Right lung (tissue), 2 donors: ENCODE measurements at regions not wholly inside any gene's neighbourhood (a gene's known extent, or its start where the extent isn't known, plus 50 kb on each side); places are given as distances from the start of the nearest gene placed in this dataset.
A peak's percentile ranks its signal among the peaks of the same experiment; 100 is the strongest.

Source experiments
- DNase-seq, 2 donors: peaks; one replicate each; pipeline ENCODE4 v3.0.0-alpha.2; 2013

DNA sequence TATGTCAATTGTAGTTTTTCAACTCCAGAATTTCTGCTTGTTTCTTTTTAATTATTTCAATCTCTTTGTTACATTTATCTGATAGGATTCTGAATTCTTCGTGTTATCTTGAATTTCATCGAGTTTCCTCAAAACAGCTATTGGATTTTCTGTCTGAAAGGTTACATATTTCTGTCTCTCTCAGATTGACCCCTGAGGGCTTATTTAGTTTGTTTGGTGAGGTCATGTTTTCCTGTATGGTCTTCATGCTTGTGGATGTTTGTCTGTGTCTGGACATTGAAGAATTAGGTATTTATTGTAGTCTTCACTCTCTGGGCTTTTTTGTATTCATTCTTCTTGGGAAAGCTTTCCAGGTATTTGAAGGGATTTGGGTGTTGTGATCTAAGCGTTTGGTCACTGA, 85.6 kb downstream of the SNAPC1 start:
- DNase-seq = no peak

DNA sequence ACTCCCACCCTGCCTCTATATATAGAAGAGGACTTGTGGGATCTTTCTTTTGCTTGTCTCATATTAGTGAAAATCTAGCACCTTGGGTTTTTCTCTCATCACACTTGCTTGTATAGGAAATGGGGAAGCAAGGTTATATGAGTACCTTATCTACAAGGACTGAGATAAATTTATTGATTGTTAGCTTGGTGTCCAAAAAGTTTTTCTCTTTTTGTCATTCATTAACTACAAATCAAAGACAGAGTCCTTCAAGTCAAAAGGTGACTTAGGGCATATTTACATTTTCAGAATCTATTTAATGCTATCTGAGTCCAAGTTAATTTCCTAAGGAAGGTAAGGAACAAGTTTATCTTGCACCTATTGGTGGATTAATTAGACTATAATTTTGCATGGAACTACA, 92.7 kb downstream of the SNAPC1 start:
- DNase-seq = no peak

DNA sequence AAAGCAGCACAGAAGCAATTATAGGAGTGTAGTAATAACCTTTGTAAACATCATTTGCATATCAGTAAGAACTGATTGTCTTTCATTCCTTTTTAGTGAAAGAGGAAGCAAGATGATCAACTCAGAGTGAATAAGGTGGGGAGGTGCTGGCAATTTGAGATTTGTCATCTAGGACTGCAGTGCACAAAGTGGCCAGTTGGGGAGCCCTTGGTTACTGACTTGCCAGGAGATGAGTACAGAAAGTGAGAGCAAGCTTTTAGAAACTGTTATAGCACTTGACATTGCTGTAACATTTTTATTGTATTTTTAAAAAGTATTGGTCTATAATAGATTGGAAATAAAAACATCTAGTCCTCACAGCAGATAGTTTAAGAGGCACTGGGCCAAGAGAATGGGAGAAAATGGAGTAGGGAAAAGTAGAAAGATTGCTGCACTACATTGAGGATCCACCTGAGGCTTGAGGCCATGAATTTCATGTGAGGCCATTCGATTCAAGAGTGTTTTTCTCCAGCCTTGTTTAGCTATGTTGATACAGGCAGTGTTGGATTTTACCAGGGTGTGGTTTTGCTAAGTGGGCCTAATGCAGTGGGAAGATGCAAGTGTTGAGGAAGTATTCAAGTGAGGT, 98.2 kb downstream of the SNAPC1 start:
- DNase-seq = no peak

DNA sequence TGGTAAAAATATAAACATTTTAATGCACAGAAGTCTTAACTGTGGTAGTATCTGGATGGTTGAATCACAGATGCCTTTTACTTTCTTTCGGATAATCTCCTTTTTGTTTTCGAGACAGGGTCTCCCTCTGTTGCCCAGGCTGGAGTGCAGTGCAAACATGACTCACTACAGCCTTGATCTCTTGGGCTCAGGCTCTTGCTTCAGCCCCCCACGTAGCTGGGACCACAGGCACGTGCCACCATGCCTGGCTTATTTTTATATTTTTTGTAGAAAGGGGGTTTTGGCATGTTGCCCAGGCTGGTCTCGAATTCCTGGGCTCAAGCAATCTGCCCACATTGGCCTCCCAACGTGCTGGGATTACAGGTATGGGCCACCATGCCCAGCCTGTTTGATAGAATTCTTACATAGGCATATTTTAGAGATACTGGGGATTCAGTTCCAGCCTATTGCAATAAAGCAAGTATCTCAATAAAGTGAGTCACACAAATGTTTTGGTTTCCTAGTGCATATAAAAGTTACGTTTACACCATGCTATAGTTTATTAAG, 99.2 kb downstream of the SNAPC1 start:
- DNase-seq = no peak

DNA sequence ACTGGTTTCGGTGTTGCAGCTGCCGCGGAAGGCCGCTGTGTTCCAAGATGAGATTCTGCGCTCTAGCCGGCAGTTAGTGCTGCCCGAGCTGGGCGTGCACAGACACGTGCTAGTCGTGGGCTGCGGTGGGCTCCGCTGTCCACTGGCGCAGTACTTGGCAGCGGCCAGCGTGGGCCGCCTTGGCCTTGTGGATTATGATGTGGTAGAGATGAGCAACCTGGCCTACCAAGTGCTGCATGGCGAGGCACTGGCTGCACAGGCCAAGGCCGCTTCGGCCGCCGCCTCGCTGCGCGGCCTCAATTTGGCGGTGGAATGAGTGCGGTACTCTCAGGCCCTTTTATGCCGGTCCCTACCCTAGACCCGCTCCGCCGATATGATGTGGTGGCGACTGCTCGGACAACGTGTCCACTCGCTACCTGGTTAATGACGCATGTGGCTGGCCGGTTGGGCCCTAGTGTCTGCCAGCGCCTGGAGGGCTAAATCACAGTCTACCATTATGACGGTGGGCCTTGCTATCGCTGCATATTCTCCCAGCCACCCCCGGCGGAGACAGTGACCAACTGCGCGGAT, 102.2 kb downstream of the SNAPC1 start:
- DNase-seq = no peak

DNA sequence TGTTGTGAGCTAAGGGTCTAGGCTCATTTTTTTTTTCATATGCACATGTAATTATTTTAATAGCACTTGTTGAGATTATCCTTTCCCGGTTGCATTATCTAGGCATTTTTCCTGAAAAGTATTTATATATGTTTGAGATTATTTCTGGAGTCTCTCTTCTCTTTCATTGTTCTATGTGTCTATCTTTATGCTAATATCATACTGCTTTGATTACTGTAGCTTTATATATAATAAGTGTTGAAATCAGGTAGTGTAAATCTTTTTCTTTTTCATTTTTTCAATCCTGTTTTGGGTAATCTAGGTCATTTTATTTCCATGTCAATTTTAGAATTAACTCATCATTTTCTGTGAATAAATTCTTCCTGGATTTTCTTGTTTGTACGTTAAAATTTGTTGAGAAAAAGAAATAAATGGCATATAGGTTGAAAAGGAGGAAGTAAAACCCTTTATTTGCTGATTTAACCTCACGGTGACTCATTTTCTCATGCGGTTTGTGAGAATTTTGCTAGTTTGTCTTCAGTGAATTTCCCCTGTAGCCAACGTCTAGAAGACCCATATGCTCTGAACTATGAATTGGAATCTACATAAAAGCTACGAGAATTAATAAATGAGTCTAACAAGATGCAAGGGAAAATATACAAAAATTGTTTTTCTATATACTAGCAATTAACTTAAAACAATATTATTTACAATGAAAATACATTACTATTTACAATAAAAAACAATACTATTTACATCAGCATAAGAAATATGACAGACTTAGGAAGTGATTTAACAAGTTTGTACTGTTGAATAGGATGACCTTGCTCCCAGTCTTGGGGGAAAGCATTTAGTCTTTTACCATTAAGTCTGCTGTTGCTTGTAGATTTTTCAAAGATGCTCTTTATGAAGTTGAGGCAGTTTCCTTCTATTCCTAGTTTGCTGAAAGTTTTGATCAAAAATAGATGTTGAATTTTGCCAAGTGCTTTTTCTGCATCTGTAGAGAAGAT, 105.0 kb downstream of the SNAPC1 start:
- DNase-seq = no peak

DNA sequence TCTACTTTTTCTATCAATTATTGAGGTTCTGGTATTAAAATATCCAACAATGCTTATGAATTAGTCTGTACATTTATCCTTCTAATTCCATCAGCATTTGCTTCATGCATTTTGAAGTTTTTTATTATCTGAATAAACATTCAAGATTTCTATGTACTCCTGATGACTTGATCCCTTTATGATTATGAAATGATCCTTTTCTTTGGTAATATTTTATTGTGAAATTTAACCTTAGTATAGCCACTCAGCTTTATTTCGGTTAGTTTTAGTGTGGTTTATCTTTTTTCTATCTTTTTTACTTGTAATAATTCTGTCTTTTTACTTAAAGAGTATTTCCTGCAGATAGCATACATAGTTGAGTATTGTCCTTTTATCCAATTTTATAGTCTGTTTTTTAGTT, 106.6 kb downstream of the SNAPC1 start:
- no peak for DNase-seq

DNA sequence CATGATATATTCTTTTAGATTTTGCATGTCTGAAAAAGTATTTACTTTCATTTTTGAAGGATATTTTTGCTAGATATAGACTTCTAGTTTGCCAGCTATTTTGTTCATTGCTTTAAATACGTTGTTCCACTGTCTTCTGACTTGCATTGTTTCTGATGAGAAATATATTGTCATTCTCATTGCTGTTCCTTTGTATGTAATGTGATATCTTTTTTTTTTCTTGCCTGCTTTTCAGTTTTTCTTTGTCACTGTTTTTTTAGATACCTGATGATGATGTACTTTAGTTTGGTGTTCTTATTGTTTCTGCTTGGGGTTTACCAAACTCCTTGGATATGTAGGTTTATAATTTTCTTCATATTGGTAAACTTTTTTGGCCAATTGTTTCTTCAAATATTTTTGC, 107.9 kb downstream of the SNAPC1 start:
- DNase-seq = no peak

DNA sequence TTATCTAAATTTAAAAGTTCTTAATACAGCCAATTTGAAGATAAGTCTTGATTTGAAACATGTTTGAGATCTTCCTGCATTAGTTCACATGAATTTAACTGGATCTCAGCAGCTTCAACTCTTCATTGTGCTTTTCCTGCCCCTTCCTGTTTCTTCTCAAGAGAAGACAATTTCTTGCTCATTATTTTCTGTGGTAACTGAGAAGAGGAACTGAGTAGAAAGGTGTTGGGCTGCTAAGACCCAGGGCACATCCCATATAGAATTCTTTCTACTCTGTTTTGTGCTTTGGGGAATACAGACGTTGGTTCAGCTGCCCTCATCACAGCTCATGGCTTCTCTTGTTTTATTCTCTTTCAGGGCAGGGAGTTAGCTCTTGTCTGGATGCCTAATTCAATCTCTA, 110.2 kb downstream of the SNAPC1 start:
- DNase-seq = no peak

DNA sequence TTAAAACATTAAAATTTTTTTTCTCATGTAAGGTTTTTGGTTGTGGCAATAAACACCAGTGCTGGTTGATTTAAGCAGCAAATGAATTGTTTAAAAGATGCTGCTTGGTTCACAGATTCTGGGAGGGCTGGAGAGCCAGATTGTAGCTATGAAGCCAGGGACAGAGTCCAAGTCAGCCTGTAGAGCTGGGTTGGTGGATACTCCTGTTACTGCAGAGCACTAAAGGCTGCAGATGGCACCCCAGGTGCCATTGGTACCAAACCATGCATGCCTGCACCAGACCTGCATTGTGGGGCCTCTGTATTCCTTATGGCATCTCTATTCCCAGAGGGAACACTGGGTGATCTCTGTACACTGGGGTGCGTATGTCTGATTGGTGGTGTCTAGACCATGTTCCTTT, 113.3 kb downstream of the SNAPC1 start:
- no peak for DNase-seq

DNA sequence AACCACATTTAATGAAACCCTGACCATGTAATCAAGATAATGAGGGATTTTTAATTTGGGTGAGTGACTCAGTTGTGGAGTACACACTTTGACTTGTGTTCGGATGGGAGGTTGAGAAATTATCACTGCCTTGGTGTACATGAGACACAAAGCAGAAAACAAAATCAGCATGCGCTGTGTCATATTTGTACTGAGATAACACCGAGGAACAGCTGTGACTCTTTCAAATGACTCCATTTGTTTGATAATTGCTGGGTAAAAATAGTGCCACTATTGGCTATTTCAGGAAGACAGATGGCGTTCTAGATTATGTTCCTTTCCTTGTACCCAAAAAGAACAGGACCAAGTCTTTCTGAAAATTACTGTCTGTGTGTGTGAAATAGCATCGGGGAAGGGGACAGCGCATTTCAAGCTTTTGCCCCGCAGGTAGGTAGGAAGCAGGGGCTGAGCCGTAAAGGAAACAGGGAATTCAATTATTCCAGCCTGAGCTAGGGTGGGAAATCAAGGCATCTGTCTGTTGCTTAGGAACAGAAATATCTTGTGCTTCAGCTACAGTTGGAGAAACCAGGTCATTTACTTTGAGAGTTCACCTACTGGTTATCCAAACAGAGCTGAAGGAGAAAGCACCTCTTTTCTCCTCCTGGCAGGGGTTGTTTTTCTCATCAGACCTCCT, 114.3 kb downstream of the SNAPC1 start:
- DNase-seq = peak; percentile 23 to 37

DNA sequence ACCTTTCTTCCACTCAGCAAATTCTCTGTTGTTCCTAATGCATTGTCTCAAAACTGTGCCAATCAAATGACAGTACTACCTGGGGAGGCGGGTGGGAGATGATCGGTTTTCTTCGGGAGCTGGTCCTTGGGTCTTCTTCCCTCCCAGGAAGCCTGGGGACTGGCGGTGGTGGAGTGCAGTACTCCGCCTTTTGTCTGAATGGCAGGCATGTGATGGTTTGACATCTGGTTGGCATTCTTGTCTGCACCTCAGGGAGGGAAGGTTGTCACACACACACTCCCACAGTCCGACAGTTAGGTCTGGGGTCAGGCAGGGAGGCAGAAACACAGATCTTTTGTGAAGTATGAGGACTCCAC, 114.8 kb downstream of the SNAPC1 start:
- no peak for DNase-seq

DNA sequence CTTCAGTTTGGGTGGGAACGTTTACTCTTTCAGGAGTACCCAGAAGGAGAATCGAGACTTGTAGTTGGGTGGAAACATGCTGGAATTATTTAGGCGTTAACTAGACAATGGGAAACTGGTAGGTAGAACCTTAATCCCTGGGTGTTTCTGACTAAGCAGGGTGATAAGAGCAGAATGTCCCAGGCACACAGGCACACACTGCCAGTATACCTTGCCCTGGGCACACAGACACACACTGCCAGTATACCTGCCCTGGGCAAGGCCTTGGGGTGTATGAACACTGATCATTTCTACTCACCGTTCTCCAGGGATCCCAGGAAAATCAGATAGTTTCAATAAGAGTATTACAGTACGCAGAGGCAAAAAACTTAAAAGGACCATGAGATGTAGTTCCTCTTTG, 115.5 kb downstream of the SNAPC1 start:
- DNase-seq = no peak

DNA sequence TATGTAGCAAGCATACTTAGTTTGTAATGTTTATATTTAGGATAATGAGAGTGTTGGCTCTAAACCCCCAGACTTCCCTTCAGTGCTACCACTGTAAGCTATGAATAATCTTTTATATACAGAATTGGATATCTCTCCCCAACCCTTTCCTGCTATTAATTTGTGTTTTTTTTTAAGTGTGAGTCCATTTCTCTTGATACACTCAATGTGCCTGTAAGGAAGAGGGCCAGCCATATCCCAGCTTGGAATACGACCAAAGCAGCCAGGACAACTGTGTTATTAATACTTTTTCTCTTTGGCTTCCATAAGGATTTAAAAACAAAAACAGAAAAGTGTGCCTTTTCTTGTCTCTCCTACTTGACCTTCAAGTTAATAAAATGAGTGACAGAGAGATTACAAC, 116.7 kb downstream of the SNAPC1 start:
- DNase-seq = peak in 1 of 2 donors; percentile 26

DNA sequence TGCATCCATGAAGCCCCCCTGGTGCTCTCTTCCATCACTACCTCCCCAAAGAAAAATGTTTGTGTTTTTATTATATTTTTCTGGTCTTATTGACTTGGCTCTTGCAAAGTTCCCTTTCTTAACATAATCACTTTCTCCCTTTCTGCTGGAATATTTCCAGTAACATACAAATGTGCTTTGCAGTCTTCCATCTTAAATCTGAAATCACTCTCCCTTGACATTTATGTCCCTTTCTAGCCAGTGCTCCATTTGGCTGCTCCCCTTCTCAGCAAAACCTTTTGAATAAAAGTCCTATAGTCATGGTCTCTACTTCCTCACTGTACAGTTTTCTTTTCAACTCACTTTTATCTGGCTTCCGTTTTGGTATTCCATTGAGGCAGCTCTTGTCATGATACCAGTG, 118.8 kb downstream of the SNAPC1 start:
- DNase-seq = no peak

DNA sequence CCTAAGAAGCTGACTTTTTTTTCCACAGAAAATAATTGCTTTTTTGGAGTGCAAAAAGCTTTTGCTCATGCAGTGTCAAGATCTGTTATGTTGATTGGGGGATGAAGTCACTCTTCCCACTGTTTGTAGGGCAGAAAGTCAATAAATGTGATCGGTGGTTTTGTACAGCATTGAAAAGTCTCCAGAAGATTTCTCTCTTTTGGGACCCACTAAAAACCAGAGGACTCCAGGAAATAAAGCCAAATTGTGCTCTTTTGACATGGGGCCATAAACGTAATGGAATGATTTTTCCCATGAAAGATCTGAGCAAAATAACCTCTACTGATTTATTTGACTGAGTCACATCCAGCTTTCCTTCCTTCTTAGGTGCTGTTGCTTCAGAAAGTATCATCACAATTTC, 122.5 kb downstream of the SNAPC1 start:
- DNase-seq = no peak

DNA sequence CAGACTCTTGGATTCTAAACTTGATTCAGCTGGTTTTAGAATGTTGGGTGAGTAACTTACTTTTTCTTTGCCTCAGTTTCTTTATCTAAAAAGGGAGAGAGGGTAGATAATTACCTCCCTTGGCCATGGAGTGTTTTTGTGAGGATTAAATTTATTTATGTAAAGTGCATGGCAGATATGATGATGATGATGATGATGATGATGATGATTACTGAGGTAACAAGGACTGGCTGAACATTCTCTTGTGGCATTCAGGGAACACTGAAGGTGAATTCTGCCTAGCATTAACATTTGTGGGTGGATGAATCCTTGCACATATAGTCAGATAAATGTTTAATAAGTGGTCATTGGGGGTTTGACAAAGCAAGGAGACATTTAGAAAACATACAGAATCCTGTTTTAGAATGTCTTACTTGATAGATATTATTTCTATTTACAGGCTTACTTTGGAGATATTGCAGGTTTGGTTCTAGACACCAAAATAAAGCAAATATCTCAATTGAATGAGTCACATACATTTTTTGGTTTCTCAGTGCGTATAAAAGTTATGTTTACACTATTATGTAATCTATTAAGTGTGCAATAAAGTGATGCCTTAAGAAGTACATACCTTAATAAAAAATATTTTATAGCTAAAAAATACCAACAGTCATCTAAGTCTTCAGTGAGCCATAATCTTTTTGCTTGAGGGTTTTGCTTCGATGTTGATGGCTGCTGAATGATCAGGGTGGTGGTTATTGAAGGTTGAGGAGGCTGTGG, 123.2 kb downstream of the SNAPC1 start:
- no peak for DNase-seq

DNA sequence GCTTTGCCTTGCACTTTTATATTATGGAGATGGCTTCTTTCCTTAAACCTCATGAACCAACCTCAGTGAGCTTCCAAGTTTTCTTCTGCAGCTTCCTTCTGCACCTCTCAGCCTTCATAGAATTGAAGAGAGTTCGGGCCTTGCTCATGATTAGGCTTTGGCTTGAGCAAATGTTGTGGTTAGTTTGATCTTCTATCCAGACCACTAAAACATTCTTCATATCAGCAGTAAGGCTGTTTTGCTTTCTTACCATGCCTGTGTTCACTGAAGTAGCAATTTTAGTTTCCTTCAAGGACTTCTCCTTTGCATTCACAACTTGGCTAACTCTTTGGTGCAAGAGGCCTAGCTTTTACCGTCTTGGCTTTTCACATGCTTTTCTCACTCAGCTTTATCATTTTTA, 125.4 kb downstream of the SNAPC1 start:
- no peak for DNase-seq

DNA sequence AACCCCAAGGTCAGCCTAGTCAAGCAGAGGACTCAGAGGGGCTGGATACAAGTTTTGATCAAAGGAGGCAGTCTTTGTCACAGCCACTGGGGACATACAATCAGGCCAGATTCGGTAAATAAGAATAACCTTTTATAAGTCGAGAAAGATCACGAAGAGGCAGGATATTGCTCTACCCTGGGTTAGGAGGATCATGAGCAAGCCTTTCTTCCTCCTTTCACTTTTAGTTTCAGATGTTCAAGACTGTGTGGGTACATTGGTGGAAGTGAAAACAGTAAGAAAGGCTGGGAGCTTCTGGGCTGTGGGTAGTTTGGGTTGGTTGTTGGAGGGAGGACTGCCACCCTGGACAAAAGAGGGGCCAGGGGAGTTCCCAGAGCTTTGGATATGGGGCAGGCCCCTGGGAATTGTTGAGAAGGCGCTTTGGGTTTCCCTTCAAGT, 127.7 kb downstream of the SNAPC1 start:
- DNase-seq = no peak

DNA sequence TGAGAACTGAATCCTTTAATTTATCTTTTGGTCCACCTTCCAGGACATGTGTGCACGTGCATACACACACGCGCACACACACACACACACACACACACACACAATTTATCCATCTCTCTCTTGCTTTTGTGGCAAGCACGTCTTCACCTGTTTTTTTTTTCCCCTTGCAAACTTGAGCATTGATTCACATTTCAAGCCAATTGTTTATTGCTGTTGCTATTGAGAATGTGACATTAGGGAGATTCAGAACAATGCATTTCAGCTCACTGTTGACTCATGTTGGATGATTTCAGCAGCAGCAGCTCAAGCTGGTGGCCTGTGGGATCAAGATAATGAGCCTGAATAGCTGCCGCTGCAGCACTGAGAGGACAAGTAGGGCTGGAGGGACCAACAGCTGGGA, 128.9 kb downstream of the SNAPC1 start:
- no peak for DNase-seq

DNA sequence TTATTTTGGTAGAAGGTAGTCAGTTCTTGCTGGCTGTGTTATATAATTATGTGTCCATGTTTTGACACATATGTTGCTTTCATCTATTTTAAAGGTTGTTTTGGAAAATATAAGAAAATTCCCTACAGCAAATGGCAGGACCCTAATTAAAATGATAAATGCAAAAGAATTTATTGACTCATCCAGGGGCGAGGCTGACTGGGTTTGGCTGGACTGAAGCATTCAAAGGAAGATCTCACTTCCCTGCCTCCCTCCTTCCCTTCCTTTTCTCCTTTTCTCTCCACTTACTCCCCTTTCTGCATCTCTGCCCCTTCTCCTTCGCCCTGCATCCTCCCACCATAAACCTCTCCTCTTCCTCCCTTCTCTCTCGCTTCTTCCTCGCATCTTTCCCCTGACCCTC, 129.6 kb downstream of the SNAPC1 start:
- DNase-seq = no peak
